Endodermal cell (in vitro differentiated cells): ENCODE measurements at regions not wholly inside any gene's neighbourhood (a gene's known extent, or its start where the extent isn't known, plus 50 kb on each side); places are given as distances from the start of the nearest gene placed in this dataset.

ENCODE experiments used
- DNase-seq: peaks from one replicate; pipeline ENCODE4 v3.0.0-alpha.2; 2017
- H3K27ac ChIP-seq: 2 replicates; pipeline ENCODE4 v1.5.1; 2013; ENCODE audit warnings: mild to moderate bottlenecking, low read depth, low read length, moderate library complexity
- H3K27me3 ChIP-seq: 2 replicates; pipeline ENCODE4 v1.6.1; 2013; ENCODE audit warnings: mild to moderate bottlenecking, low read length, moderate library complexity; ENCODE audit not compliant: insufficient read depth, control insufficient read depth, poor library complexity, severe bottlenecking
- H3K36me3 ChIP-seq: 2 replicates; pipeline ENCODE4 v1.7.0; 2013; ENCODE audit warnings: mild to moderate bottlenecking, low read length, moderate library complexity; ENCODE audit not compliant: control insufficient read depth, insufficient read depth
- H3K4me1 ChIP-seq: one replicate; pipeline ENCODE4 v1.7.0; 2013; ENCODE audit warnings: low read length; ENCODE audit not compliant: control insufficient read depth, insufficient read depth
- H3K4me3 ChIP-seq: 2 replicates; pipeline ENCODE4 v1.5.1; 2013; ENCODE audit warnings: mild to moderate bottlenecking, low read length, moderate library complexity
- H3K9ac ChIP-seq: 2 replicates; pipeline ENCODE4 v1.6.1; 2013; ENCODE audit warnings: mild to moderate bottlenecking, low read length, moderate library complexity; ENCODE audit not compliant: poor library complexity, severe bottlenecking; ENCODE audit errors: extremely low read depth
- H3K9me3 ChIP-seq: 2 replicates; pipeline ENCODE4 v1.6.1; 2013; ENCODE audit warnings: mild to moderate bottlenecking, low read length, moderate library complexity; ENCODE audit not compliant: control insufficient read depth
- H3K27ac Mint-ChIP-seq: 2 replicates; pipeline ENCODE4 v1.8.0; 2020; ENCODE audit warnings: mixed read lengths
- H3K27me3 Mint-ChIP-seq: 2 replicates; pipeline ENCODE4 v1.8.0; 2021; ENCODE audit warnings: mild to moderate bottlenecking, mixed read lengths; ENCODE audit not compliant: insufficient read depth
- H3K36me3 Mint-ChIP-seq: 2 replicates; pipeline ENCODE4 v1.8.0; 2020; ENCODE audit warnings: low read depth, mixed read lengths
- H3K4me1 Mint-ChIP-seq: 2 replicates; pipeline ENCODE4 v1.8.0; 2020; ENCODE audit warnings: mixed read lengths
- H3K4me3 Mint-ChIP-seq: 2 replicates; pipeline ENCODE4 v1.8.0; 2020; ENCODE audit warnings: mild to moderate bottlenecking, moderate library complexity, mixed read lengths
- H3K9me3 Mint-ChIP-seq: 2 replicates; pipeline ENCODE4 v1.8.0; 2020; ENCODE audit warnings: mild to moderate bottlenecking, mixed read lengths
- CTCF ChIP-seq: fragments of 200-600 bp; sonication (generic); conservative IDR thresholded peaks from 2 replicates; pipeline ENCODE4 v1.5.0; 2021; ENCODE audit warnings: antibody characterized with exemption, mild to moderate bottlenecking
- WGBS, 2 experiments: methylation state at CpG; one replicate each; pipeline versions ENCODE4 v1.1.5 to v1.1.7; 2013; ENCODE audit warnings: missing lambda C conversion rate in 2 of 2, mixed read lengths in 1 of 2; ENCODE audit not compliant: insufficient coverage in 1 of 2, insufficient read length in 1 of 2; 5-methylcytosine and 5-hydroxymethylcytosine counted together

DNA sequence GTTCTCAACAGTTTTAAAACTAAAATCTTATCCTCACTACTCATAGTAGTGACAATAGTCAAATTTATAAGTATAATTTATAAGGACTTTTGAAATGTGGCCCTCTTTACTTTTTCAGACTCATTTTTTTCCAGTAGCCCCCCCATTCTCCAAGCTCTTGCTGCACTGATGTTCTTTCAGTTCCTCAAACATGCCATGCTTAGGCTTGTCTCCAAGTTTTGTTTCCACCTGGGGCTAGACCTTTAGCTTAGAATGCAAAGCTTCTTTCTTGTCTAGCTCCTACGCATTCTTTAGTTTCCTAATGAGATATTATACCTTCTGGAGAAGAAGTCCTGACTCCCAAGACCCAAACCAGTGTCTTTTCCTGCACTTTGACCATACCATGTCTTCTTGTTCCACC, 222.6 kb downstream of the NOL4 start:
- no peak overlapping the region for H3K4me3 ChIP-seq
- no peak for TF ChIP-seq CTCF

GRCh38 chr18:34001376-34001775, 223.3 kb downstream of the NOL4 start:
- H3K36me3 ChIP-seq = no peaks in the 10 kb centered on the region
- H3K27ac ChIP-seq = no peak overlapping the region
- peaks cover 7% of the 10 kb centered on the region for H3K4me1 Mint-ChIP-seq
- TF ChIP-seq CTCF = no peak
- H3K4me3 ChIP-seq = no peak overlapping the region
- no peaks in the 10 kb centered on the region for H3K9me3 ChIP-seq
- peaks cover 5% of the 10 kb centered on the region for H3K9me3 Mint-ChIP-seq
- WGBS, 2 experiments = 88 to 100% methylated on average over 2 of the region's 3 CpGs
- H3K4me1 ChIP-seq = no peaks in the 10 kb centered on the region
- H3K9ac ChIP-seq = no peak overlapping the region
- H3K27me3 Mint-ChIP-seq = no peaks in the 10 kb centered on the region
- H3K4me3 Mint-ChIP-seq = no peak overlapping the region
- H3K27me3 ChIP-seq = no peaks in the 10 kb centered on the region
- H3K27ac Mint-ChIP-seq = no peak overlapping the region
- H3K36me3 Mint-ChIP-seq = no peaks in the 10 kb centered on the region
- no peak for DNase-seq

More for the DNA sequence above, 222.6 kb downstream of the NOL4 start:
- DNase-seq = no peak
- Histone ChIP-seq H3K27me3 (no peaks in the 10 kb centered on the region), H3K9ac (no peak overlapping the region), H3K9me3 (no peaks in the 10 kb centered on the region), H3K36me3 (no peaks in the 10 kb centered on the region), H3K4me1 (no peaks in the 10 kb centered on the region), H3K27ac (no peak overlapping the region)
- H3K4me1 Mint-ChIP-seq = peaks cover 7% of the 10 kb centered on the region
- WGBS, 2 experiments = 80 to 90% methylated on average over 1 of the region's 1 CpG
- H3K27ac Mint-ChIP-seq = no peak overlapping the region
- peaks cover 2% of the 10 kb centered on the region for H3K9me3 Mint-ChIP-seq
- H3K4me3 Mint-ChIP-seq = no peak overlapping the region
- no peaks in the 10 kb centered on the region for H3K36me3 Mint-ChIP-seq
- no peaks in the 10 kb centered on the region for H3K27me3 Mint-ChIP-seq

DNA sequence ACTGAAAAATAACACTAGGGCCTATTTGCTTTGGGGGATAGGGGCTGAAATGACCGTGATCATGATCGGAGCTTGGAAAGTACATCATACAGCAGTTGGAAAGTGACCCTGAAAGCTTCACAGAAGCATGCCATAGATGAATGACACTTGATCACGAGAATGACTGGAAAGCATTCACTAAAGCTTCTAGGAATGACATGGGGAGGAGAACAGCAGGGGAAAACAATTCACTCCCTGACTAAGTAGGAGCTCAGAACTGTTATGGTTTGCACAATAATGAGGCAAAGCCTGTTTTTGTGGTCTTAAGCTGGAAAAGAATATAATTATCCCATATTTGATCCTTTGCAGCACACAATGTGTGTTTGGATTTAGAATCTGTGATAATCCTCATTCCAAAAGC, 237.5 kb downstream of the NOL4 start:
- H3K4me1 ChIP-seq = no peaks in the 10 kb centered on the region
- no peak overlapping the region for H3K27ac ChIP-seq
- WGBS, 2 experiments = 79 to 83% methylated on average over 3 of the region's 3 CpGs
- Mint-ChIP-seq H3K9me3 (no peaks in the 10 kb centered on the region), H3K27ac (no peak overlapping the region), H3K36me3 (no peaks in the 10 kb centered on the region), H3K4me3 (no peak overlapping the region), H3K4me1 (peaks cover 6% of the 10 kb centered on the region), H3K27me3 (no peaks in the 10 kb centered on the region)
- TF ChIP-seq CTCF = no peak
- H3K9ac ChIP-seq = no peak overlapping the region
- no peak overlapping the region for H3K4me3 ChIP-seq
- no peaks in the 10 kb centered on the region for H3K27me3 ChIP-seq
- no peak for DNase-seq
- H3K36me3 ChIP-seq = no peaks in the 10 kb centered on the region
- no peaks in the 10 kb centered on the region for H3K9me3 ChIP-seq
